ENCODE measurements at regions not wholly inside any gene's neighbourhood (a gene's known extent, or its start where the extent isn't known, plus 50 kb on each side); places are given as distances from the start of the nearest gene placed in this dataset.

DNA sequence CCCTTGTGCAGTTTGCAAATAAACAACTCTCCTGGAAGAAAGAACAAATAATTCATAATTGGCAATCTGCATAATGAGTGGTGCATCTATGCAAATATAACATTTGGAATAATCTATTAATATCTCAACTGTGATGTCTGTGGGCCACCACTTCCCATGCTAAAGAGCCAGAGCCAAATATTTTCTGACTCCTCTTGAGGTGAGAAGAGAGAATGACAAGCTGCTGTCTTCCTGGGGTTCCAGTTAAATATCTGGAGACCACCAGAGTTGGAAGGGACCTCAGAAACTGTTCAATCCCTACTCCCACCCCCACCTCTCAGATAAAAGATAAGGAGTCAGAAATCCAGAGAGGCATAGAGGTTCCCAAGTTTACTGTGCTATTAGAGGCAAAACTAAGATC is 241.0 kb upstream of the SLC14A2 start:
- TF ChIP-seq, protein P1, sequence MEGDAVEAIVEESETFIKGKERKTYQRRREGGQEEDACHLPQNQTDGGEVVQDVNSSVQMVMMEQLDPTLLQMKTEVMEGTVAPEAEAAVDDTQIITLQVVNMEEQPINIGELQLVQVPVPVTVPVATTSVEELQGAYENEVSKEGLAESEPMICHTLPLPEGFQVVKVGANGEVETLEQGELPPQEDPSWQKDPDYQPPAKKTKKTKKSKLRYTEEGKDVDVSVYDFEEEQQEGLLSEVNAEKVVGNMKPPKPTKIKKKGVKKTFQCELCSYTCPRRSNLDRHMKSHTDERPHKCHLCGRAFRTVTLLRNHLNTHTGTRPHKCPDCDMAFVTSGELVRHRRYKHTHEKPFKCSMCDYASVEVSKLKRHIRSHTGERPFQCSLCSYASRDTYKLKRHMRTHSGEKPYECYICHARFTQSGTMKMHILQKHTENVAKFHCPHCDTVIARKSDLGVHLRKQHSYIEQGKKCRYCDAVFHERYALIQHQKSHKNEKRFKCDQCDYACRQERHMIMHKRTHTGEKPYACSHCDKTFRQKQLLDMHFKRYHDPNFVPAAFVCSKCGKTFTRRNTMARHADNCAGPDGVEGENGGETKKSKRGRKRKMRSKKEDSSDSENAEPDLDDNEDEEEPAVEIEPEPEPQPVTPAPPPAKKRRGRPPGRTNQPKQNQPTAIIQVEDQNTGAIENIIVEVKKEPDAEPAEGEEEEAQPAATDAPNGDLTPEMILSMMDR (IDR thresholded peaks at IDR 0.05), result no peak
- TF ChIP-seq POLR2AphosphoS5 (IDR thresholded peaks at IDR 0.05) (no peak), EP300 (IDR thresholded peaks at IDR 0.05; ENCODE audit: low read depth) (no peak)

Measured in transverse colon (tissue), 4 donors.